GM18520 (cell line): ENCODE measurements at regions not wholly inside any gene's neighbourhood (a gene's known extent, or its start where the extent isn't known, plus 50 kb on each side); places are given as distances from the start of the nearest gene placed in this dataset.
"Not testable (repeated sequence)": the region's sequence is repeated elsewhere in the genome, so short reads cannot be mapped to it uniquely, and the experiment has no call there.

Experiments used
- ATAC-seq: cut with Tn5 transposase; IDR thresholded peaks from one replicate; pipeline ENCODE4 v1.9.1; 2021; ENCODE audit not compliant: unreplicated experiment

- ATAC-seq: peak; percentile 86
Observed at GRCh38 chr13:38415233-38415632, 65.6 kb downstream of the UFM1 start.

DNA sequence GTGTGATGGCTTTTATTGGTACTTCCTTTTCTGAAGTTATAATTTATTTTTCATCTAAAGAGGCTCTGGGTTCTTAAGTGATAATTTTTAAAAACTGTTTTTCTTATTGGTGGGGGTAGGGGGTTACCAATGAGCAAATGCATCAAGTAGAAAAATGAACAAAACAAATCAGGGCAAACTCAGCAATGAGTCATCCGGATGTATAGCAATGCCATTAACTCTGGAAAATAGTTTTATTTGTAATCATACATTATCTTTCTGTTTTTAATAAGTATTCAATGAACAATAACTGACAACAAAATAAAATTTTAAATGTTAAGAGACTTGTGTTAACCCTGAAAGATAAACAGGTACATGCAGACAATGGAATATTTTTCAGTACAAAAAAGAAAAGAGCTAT lies 67.6 kb downstream of the UFM1 start:
- ATAC-seq: no peak

DNA sequence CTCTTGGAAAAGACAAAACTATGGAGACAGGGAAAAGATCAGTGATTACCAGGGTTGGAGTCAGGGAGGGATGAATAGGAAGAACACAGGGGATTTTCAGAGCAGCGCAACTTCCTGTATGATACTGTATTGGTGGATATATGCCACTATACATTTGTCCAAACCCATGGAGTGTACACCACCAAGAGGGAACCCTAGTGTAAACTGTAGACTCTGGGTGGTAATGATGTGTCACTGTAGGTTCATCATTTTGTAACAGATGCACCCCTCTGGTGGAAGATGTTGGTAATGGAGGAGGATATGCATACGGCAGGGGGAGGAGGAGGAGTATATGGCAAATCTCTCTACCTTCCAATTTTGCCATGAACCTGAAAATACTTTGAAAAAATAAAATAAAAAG lies 68.1 kb downstream of the UFM1 start:
- ATAC-seq: peak; percentile 42

DNA sequence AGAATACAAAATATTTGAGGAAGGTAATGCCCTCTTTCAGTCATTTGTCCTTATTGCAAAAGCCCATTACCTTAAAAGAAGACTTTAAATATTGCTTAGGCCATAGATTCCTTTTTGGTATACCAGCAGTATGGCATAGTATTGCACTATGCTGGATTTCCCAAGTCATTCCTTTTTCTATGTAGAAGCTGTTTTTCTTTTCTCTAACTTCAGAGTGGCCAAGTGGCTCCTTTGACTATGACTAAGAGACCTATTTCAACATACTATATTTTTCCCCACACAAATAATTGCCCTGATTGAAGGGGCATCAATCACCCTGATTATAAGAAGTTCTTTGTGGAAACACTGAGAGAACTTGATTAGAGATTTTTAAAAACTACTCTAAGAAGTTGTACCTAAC lies 68.6 kb downstream of the UFM1 start:
- ATAC-seq: no peak

- ATAC-seq: peak; percentile 49
Observed at GRCh38 chr13:38419312-38419873, 69.7 kb downstream of the UFM1 start.

DNA sequence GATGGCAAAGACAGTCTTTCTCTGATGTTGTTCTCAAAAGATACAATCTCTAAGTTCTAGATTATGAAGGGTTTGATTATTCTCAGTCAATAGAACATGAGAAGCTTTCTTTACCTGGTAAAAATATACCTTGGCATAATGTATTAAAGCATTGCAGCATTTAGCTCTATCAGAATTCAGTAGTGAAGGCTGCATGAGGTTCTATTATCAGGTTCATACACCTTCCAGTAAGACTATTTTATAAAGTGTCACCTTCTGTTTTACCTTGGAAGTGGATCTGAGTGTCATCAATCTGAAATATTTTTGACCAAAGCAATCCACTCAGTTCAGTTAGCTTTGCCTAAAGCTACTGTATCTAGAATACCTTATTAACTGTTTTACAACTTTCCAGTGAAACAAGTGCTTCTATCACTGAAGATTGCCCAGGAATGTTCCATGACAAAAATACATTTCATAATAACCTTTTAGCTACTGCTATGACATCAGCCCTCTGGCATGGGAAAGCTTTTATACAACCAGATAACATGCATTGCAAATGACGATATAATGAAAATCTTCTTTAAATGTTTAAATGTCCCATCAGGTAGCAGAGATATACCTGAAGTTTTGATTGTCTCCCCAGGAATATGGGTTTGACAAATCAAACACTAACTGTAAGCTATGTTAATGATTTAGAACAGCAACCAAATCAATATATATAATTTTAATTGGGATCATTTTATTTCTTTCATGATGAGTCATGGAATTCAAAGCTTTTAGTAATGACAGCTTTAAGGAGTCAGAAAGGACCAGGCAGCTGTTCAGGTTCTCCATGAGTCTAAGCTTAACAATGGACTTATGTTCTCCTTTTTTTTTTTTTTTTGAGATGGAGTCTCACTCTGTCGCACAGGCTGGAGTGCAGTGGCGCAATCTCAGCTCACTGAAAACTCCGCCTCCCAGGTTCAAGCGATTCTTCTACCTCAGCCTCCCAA lies 72.2 kb downstream of the UFM1 start:
- no peak for ATAC-seq

- ATAC-seq: no peak
Observed at GRCh38 chr13:38429916-38430315, 80.3 kb downstream of the UFM1 start.

DNA sequence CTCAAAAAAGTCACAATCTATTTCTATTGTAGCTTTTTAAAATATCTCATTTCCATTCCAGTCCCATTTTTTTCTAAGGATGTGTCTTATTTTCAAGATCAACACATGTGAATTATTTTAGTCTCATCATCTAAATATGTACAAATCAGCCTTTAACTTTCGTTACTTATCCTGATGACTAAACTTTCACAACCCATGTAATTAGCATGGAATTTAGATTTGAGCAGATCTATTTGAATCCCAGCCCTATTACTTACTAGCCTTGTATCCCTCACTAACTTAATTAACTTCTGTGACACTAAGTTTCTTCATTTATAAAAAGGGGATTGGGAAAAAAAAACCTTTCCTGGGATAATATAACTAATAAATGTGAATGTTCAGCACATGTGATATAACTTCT lies 81.1 kb downstream of the UFM1 start:
- no peak for ATAC-seq

GRCh38 chr13:38440666-38441065 lies 91.0 kb downstream of the UFM1 start:
- ATAC-seq: no peak

- no peak for ATAC-seq
Observed at GRCh38 chr13:38444904-38445303, 95.3 kb downstream of the UFM1 start.

GRCh38 chr13:38452656-38453055 lies 103.0 kb downstream of the UFM1 start:
- ATAC-seq: no peak

DNA sequence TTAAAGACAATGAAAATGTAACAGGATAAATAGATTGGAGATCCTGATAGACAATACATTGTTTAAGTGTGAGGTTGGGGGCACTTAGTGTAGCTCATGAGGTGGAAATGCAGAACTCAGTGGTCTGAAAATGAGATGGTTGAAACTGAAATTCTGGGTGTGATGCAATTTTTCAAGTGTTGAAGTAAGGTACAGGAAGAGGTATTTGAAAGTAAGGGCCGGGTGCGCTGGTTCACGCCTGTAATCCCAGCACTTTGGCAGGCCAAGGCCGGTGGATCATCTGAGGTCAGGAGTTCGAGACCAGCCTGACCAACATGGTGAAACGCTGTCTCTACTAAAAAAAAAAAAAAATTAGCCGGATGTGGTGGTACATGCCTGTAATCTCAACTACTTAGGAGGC lies 113.0 kb downstream of the UFM1 start:
- no peak for ATAC-seq

- no peak for ATAC-seq
Observed at GRCh38 chr13:38463048-38463447, 113.4 kb downstream of the UFM1 start.

GRCh38 chr13:38472411-38472810 lies 122.8 kb downstream of the UFM1 start:
- not testable (repeated sequence) for ATAC-seq

GRCh38 chr13:38473305-38473704 lies 123.7 kb downstream of the UFM1 start:
- no peak for ATAC-seq

DNA sequence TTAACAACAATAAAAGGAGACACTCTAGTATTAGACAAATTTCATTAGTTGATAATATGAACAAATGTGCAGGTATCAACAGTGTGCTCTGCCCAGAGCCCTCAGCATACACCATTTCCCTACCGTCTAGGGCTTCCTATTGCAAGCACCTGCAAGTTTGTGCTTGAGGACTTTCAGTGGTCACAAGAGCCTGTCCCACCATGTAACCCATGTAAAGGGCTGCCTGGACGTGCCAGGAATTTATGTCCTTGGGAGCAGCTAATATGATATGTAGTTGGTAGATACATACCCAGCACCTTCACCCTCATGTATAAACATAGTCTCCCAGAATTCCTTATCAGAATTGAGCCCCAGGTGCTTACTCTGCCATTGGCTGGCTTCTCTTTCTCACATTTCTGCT lies 128.0 kb downstream of the UFM1 start:
- no peak for ATAC-seq

DNA sequence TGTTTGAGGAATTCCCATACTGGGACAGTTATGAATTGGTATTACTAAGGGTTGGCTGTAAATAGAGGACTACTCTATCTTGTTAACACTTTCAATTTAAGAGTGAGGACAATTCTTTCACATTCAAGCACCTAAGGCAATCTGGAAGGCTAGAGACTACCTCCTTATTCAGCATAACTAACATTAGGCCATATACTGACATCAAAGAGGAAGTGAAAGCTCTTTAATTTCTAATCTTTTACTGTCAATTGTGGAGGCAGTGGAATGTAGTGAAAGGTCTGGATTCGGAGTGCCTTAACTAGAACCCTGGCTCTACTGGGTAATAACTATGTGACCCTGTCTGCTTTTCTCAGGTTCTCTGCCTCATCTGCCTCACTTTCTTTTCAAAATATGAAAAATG lies 134.0 kb downstream of the UFM1 start:
- ATAC-seq: no peak

- peak; percentile 30 for ATAC-seq
Observed at GRCh38 chr13:38490657-38491056, 141.0 kb downstream of the UFM1 start.

- no peak for ATAC-seq
Observed at GRCh38 chr13:38494445-38494844, 144.8 kb downstream of the UFM1 start.

DNA sequence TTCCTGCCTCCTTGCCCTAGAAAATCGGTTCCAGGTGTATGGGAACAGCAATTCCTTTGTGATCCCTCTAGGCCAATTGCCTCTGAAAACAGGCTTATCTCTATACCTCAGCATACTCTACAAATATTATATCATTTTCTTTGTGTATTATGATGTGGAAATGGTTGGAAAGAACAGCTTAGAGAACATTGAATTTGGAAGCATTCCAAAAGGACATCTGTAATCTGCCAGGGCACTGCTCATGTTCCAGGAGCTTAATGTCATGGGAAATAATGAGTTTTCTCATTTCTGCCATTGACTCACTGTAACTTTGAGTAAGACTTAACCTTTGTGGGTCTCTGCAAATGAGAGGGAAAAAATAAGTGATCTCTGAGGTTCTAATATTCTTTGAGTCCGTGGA lies 147.3 kb downstream of the UFM1 start:
- ATAC-seq: no peak

- no peak for ATAC-seq
Observed at GRCh38 chr13:38498271-38498670, 148.6 kb downstream of the UFM1 start.

GRCh38 chr13:38514575-38514974 lies 164.9 kb downstream of the UFM1 start:
- no peak for ATAC-seq
